Fibroblast of mammary gland (primary cell): ENCODE measurements at regions not wholly inside any gene's neighbourhood (a gene's known extent, or its start where the extent isn't known, plus 50 kb on each side); places are given as distances from the start of the nearest gene placed in this dataset.

Experiments used
- DNase-seq: peaks from one replicate; pipeline ENCODE4 v3.0.0-alpha.2; 2010; ENCODE audit warnings: low read depth
- H3K4me3 ChIP-seq: 2 replicates; pipeline ENCODE4 v1.5.1; 2011; ENCODE audit warnings: low read depth, mild to moderate bottlenecking, low read length, moderate library complexity; ENCODE audit not compliant: control insufficient read depth
- CTCF ChIP-seq: conservative IDR thresholded peaks from 2 replicates; pipeline ENCODE4 v1.5.1; 2011; ENCODE audit warnings: low read depth, low read length, inconsistent platforms; ENCODE audit not compliant: control insufficient read depth, insufficient read depth

- no peak for TF ChIP-seq CTCF
- H3K4me3 ChIP-seq = no peak overlapping the region
- DNase-seq = no peak
Observed at GRCh38 chr15:59828263-59828662, 139.1 kb upstream of the BNIP2 start.

DNA sequence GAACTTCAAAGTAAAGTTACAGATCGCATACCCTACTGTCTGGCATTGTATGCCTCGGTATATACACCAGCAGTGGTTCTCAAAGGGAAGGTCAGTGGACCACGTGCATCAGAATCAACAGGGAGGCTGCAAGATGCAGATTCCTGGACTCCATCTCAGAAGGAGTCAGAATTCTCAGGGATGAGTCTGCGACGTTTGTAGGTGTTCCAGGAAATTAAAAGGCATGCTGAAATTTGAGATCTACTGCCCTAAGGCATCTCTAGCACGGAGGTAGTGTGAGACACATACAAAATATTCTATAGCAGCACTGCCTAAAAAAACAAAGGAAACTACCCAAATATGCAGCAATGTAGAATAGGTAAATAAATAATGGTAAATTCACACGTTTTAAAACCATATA lies 136.8 kb upstream of the BNIP2 start:
- no peak overlapping the region for H3K4me3 ChIP-seq
- no peak for TF ChIP-seq CTCF
- DNase-seq = no peak

GRCh38 chr15:59821286-59821685 lies 132.2 kb upstream of the BNIP2 start:
- DNase-seq = no peak
- TF ChIP-seq CTCF = no peak
- no peak overlapping the region for H3K4me3 ChIP-seq

- no peak for DNase-seq
- no peak for TF ChIP-seq CTCF
- H3K4me3 ChIP-seq = no peak overlapping the region
Observed at GRCh38 chr15:59819092-59819491, 130.0 kb upstream of the BNIP2 start.

- H3K4me3 ChIP-seq = no peak overlapping the region
- no peak for TF ChIP-seq CTCF
- no peak for DNase-seq
Observed at GRCh38 chr15:59818336-59818735, 129.2 kb upstream of the BNIP2 start.

GRCh38 chr15:59817834-59818233 lies 128.7 kb upstream of the BNIP2 start:
- H3K4me3 ChIP-seq = no peak overlapping the region
- DNase-seq = no peak
- TF ChIP-seq CTCF = no peak

DNA sequence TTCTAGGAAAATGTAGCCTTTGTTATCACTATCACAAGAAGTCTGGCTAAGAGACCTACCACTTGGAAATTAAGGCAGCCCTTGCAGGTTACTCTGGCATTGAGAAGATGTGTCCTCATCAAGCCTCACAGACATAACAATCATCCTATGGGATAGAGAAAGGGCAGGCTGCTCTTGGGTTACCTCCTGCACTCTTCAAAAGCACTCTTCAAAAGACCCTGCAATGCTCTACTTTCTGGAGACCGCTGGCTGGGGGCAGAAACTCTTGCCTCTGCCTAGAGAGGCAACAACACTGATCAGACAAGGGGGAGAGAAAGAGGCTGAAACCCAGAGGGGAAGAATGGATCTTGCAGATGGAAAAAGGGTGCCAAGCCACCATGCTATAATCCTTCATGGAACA lies 127.9 kb upstream of the BNIP2 start:
- no peak for DNase-seq
- TF ChIP-seq CTCF = no peak
- no peak overlapping the region for H3K4me3 ChIP-seq
